Motor neuron (in vitro differentiated cells): ENCODE measurements at regions not wholly inside any gene's neighbourhood (a gene's known extent, or its start where the extent isn't known, plus 50 kb on each side); places are given as distances from the start of the nearest gene placed in this dataset.

ENCODE experiments used
- ATAC-seq, 8 experiments: fragments of 200-7000 bp; cut with Tn5 transposase; replicated peaks in 6 of 8; 2 replicates each; pipeline ENCODE4 v1.8.0; 2021; ENCODE audit warnings: mild to moderate bottlenecking in 8 of 8, moderate library complexity in 8 of 8
- H3K27ac ChIP-seq, 2 donors: fragments of 250-450 bp; sonication (Bioruptor Pico); 2 replicates each; pipeline ENCODE4 v1.9.0; 2021; ENCODE audit warnings: antibody characterized with exemption in 2 of 2, mild to moderate bottlenecking in 2 of 2, moderate library complexity in 1 of 2
- H3K4me1 ChIP-seq, 2 donors: fragments of 250-450 bp; sonication (Bioruptor Pico); replicated peaks in 1 of 2; 2 replicates each; pipeline ENCODE4 v1.6.1; 2021; ENCODE audit warnings: antibody characterized with exemption in 2 of 2, mild to moderate bottlenecking in 2 of 2, moderate library complexity in 1 of 2
- H3K4me3 ChIP-seq, 5 donors: fragments of 250-450 bp; sonication (Bioruptor Pico); 2 replicates each; pipeline ENCODE4 v1.9.0; 2021; ENCODE audit warnings: antibody characterized with exemption in 5 of 5, mild to moderate bottlenecking in 5 of 5, moderate library complexity in 4 of 5
- WGBS, 10 experiments: fragments of 450-650 bp; shearing (Covaris generic); methylation state at CpG; one replicate each; pipeline ENCODE4 v1.0.0; 2022; 5-methylcytosine and 5-hydroxymethylcytosine counted together
- in situ Hi-C, 9 experiments: fragments of 400-800 bp; cut with MboI; loops; one replicate each; pipeline ENCODE4 v1.15.0; 2021; ENCODE audit warnings: low sequenced_read_pairs in 9 of 9, low pct_unique_long_range_greater_than_20kb in 2 of 9; ENCODE audit not compliant: unreplicated experiment in 9 of 9

DNA sequence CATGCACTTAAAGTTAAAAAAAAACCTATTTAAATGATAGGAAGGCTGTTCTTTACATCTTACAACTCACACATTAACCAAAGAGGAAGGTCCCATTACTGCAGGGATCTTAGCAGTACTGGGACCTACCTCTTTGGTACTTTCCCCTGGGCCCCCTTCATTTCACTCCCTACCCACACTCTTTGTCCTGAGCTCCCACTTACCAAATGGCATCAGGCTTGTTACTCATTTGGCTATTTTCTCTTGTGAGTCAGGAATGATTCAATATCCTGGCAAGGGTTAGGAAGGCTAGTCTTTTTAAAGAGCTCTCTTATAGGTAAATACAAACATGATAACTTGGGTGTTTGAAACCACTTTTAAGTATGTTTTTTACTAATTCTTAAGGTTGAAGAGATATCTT is 117.4 kb upstream of the ELL2 start:
- H3K4me3 ChIP-seq: no peak overlapping the region
- H3K4me1 ChIP-seq: peaks cover 4 to 7% of the 10 kb centered on the region in 2 donors
- in situ Hi-C loops: no loop called here
- no peak overlapping the region for H3K27ac ChIP-seq
- peak in 3 of 8 experiments; percentile 14 to 86 (median 70) for ATAC-seq

- no peaks in the 10 kb centered on the region for H3K4me1 ChIP-seq
- 67 to 100% (median 85%) methylated on average over 1 to 3 of the region's 3 CpGs for WGBS, 10 experiments
- ATAC-seq: no peak
- in situ Hi-C loops: no loop called here
- no peak overlapping the region for H3K4me3 ChIP-seq
- H3K27ac ChIP-seq: no peak overlapping the region
Measured at GRCh38 chr5:96076451-96076850, 114.8 kb upstream of the ELL2 start.

- WGBS, 10 experiments: 40 to 100% (median 77%) methylated on average over 1 to 2 of the region's 2 CpGs; no CpG with 5 or more reads in 2 of the 10 experiments
- ATAC-seq: peak in 1 of 8 experiments; percentile 28
- in situ Hi-C loops: no loop called here
- no peaks in the 10 kb centered on the region for H3K4me1 ChIP-seq
- no peak overlapping the region for H3K27ac ChIP-seq
- H3K4me3 ChIP-seq: no peak overlapping the region
Measured at GRCh38 chr5:96075579-96076289, 114.1 kb upstream of the ELL2 start.

DNA sequence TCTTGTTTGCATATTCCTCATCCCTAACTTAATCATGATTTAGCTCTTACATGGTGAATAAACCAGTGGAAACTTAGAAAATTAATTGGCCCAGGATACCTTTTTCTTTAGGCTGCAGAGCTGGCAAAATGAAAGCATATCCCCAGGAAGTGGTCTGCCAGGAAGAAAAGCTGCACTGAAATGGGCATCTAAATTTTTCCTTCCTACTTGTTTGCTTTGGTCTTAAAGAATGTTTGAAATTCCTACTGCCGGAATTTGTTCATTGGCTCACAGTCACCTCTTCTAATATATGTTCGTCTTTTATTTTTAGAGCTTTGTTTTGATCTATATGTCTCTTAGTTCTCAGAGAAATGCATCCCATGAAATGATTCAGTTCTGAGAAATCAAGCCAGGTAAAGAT is 113.2 kb upstream of the ELL2 start:
- WGBS, 10 experiments: 81 to 100% (median 93%) methylated on average over 2 of the region's 2 CpGs; no CpG with 5 or more reads in 2 of the 10 experiments
- Histone ChIP-seq H3K27ac (no peak overlapping the region), H3K4me1 (no peaks in the 10 kb centered on the region), H3K4me3 (no peak overlapping the region)
- no peak for ATAC-seq
- in situ Hi-C loops: loop anchor here in 1 of 9 experiments (25.0 kb wide), 1 partner anchor 87 kb away; no protein-coding TSS in a partner anchor

DNA sequence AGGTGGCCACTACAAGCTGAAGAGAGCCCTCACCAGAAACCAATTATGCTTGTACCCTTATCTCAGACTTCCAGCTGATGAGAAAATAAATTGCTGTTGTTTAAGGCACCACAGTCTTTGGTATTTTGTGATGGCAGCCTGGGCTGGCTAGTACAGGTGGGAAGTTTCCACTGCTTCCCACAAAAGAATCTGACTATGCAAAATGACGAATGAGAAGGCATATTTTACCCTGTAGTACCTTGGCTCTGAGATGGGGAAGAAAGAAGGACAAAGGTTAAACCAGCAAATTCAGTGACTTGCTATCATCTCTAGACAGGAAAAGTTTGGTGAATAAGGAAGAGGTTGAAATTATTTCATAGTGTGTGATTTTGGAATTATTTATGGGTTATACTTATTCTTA is 112.8 kb upstream of the ELL2 start:
- WGBS, 10 experiments: 67 to 100% (median 83%) methylated on average over 1 of the region's 1 CpG; no CpG with 5 or more reads in 3 of the 10 experiments
- Histone ChIP-seq H3K27ac (no peak overlapping the region), H3K4me1 (no peaks in the 10 kb centered on the region), H3K4me3 (no peak overlapping the region)
- in situ Hi-C loops: loop anchor here in 1 of 9 experiments (25.0 kb wide), 1 partner anchor 88 kb away; no protein-coding TSS in a partner anchor
- ATAC-seq: no peak

- Histone ChIP-seq H3K4me3 (no peak overlapping the region), H3K4me1 (no peaks in the 10 kb centered on the region), H3K27ac (no peak overlapping the region)
- no peak for ATAC-seq
- in situ Hi-C loops: loop anchor here in 1 of 9 experiments (25.0 kb wide), 1 partner anchor 90 kb away; no protein-coding TSS in a partner anchor
- WGBS, 10 experiments: 78 to 100% (median 94%) methylated on average over 1 to 3 of the region's 3 CpGs; no CpG with 5 or more reads in 3 of the 10 experiments
Measured at GRCh38 chr5:96072791-96073165, 111.1 kb upstream of the ELL2 start.

GRCh38 chr5:96072138-96072790 is 110.6 kb upstream of the ELL2 start:
- Histone ChIP-seq H3K27ac (no peak overlapping the region), H3K4me1 (no peaks in the 10 kb centered on the region), H3K4me3 (no peak overlapping the region)
- ATAC-seq: no peak
- 17 to 100% (median 72%) methylated on average over 1 to 4 of the region's 4 CpGs; no CpG with 5 or more reads in 1 of the 10 experiments for WGBS, 10 experiments
- in situ Hi-C loops: loop anchor here in 1 of 9 experiments (25.0 kb wide), 1 partner anchor 90 kb away; no protein-coding TSS in a partner anchor

GRCh38 chr5:96070622-96071225 is 109.1 kb upstream of the ELL2 start:
- WGBS, 10 experiments: 50 to 100% (median 83%) methylated on average over 1 to 4 of the region's 5 CpGs; no CpG with 5 or more reads in 1 of the 10 experiments
- Histone ChIP-seq H3K27ac (no peak overlapping the region), H3K4me3 (no peak overlapping the region), H3K4me1 (no peaks in the 10 kb centered on the region)
- in situ Hi-C loops: loop anchor here in 1 of 9 experiments (25.0 kb wide), 1 partner anchor 92 kb away; no protein-coding TSS in a partner anchor
- no peak for ATAC-seq

GRCh38 chr5:96067894-96068614 is 106.4 kb upstream of the ELL2 start:
- ATAC-seq: peak in 6 of 8 experiments; percentile 55 to 93 (median 78)
- H3K4me1 ChIP-seq: no peaks in the 10 kb centered on the region
- in situ Hi-C loops: loop anchor here in 1 of 9 experiments (25.0 kb wide), 1 partner anchor 94 kb away; no protein-coding TSS in a partner anchor
- H3K27ac ChIP-seq: no peak overlapping the region
- no peak overlapping the region for H3K4me3 ChIP-seq
- 14 to 100% (median 90%) methylated on average over 2 to 6 of the region's 6 CpGs; no CpG with 5 or more reads in 2 of the 10 experiments for WGBS, 10 experiments

DNA sequence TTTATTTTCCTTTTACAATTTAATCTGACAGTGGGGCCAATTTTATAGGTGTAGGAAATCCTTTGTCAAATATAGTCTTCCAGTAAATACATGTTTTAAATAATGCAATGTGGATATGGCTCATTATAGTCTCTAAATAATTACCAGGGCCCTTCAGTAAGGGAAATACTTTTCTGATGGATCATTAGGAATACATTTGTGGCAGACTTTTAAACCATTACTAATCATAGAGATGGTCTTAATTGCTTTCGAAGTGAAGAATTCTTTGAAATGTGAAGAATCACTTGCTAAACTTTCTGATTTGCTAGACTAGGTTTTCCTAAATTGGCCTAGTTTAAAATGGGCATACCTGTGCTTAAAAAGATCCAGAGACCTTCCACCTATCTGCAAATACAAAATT is 105.6 kb upstream of the ELL2 start:
- 0 to 100% (median 40%) methylated on average over 1 of the region's 1 CpG; no CpG with 5 or more reads in 3 of the 10 experiments for WGBS, 10 experiments
- in situ Hi-C loops: loop anchor here in 1 of 9 experiments (25.0 kb wide), 1 partner anchor 95 kb away; no protein-coding TSS in a partner anchor
- Histone ChIP-seq H3K27ac (no peak overlapping the region), H3K4me3 (no peak overlapping the region), H3K4me1 (no peaks in the 10 kb centered on the region)
- ATAC-seq: no peak

DNA sequence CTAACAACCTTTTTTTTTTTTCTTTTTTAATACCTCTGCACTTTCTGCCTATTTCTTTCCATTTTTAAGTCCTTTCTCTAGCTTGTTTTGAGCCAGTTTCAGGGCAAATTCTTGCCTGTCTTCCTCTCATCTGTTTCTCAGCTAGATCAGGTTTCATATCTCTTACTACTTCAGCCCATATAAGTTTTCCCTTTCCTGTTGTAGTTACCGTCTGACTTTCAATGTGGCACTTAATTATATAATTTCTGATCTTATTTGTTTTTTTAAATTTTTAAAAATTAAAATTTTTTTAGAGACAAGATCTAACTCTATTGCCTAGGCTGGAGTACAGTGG is 104.7 kb upstream of the ELL2 start:
- no peaks in the 10 kb centered on the region for H3K4me1 ChIP-seq
- H3K4me3 ChIP-seq: no peak overlapping the region
- no peak for ATAC-seq
- in situ Hi-C loops: loop anchor here in 1 of 9 experiments (25.0 kb wide), 1 partner anchor 96 kb away; no protein-coding TSS in a partner anchor
- 27 to 100% (median 86%) methylated on average over 1 of the region's 1 CpG for WGBS, 10 experiments
- H3K27ac ChIP-seq: no peak overlapping the region

DNA sequence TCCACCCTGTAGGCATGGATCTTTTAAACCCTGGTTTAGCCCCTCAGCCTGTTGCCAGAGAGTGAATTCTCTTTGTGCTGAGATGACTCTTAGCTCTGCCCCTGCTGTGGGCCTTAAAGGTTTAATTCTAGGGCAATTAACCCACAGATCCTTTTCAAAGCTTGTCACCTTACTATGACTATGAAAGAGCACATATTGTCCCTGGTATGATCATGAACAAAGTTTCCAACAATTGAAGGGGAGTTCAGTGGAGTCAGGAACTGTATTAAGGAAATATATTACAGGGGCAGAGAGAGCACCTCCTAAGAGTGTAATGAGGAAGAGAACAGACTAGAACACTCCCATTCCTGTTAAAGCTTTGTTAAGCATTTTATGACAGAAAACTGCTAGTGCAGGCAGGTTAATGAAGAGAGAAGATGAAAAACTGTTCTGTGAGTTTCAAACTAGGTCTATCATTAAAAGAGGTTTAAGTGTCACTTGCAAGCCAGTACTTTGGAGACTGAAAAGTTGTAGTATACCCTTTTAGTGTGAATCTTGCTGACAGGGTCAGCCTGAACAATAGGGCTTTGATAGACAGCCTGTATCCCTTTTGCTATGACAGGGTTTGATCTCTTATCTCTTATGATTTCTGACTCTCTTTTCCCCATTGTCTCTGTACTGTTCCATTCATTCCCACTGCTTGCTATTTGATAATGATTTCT is 104.2 kb upstream of the ELL2 start:
- ATAC-seq: peak in 3 of 8 experiments; percentile 10 to 24 (median 17)
- Histone ChIP-seq H3K27ac (no peak overlapping the region), H3K4me1 (no peaks in the 10 kb centered on the region), H3K4me3 (no peak overlapping the region)
- in situ Hi-C loops: loop anchor here in 1 of 9 experiments (25.0 kb wide), 1 partner anchor 96 kb away; no protein-coding TSS in a partner anchor
